Eye (tissue), 1 donor: ENCODE measurements at regions not wholly inside any gene's neighbourhood (a gene's known extent, or its start where the extent isn't known, plus 50 kb on each side); places are given as distances from the start of the nearest gene placed in this dataset.

Experiments used
- DNase-seq: peaks from one replicate; pipeline ENCODE4 v3.0.0-alpha.2; 2015

DNA sequence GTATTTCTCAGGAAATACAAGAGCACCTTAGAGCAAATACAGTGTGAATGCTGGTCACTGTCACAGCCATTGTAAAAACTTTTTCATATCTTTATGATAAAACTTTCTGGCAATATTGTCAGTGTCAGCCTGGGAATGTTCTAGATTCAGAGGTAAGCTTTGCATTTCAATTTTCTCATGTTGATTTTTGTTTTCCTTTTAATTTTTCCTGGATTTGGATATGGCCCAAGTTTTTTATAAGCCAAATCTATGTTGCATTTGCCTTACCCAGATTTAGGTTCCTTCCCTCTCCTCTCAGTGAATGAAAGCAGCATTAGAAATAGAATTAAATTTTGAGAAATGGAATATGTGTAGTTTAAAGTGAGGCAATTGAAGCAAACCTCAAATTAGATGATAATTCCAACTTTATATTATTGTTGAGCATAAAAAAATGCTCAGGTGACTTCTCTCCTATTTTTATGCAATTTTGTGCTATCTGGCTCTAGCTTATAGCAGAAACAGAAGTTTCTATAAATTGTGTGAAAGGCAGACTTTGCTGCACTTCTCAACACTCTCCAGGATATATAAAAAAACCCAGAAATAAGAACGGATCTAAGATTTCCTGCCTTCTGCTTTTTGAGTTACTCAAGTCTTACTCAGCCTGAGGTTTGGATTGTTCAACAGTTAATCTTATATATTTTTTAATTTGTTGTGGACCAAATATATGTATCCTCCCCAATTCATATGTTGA is 368.2 kb upstream of the PRICKLE1 start:
- no peak for DNase-seq

DNA sequence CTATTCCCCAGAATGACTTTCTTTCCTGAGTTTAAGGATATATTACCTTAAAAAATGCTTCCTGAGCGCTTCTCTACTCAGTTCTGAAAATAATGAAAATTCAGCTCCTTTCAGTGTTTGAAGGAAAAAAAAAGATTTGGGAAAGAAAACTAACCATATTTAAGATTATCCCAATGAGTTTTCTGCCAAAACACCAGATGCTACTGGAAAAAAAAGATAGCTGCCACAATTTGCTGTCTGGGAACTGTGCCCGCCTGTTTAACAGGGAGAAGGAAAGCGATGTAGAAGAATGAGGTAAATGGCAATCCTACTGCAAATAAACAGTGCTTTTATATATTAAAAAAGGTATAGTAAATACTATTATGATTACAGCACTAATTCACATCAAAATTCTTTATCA is 367.6 kb upstream of the PRICKLE1 start:
- no peak for DNase-seq

DNA sequence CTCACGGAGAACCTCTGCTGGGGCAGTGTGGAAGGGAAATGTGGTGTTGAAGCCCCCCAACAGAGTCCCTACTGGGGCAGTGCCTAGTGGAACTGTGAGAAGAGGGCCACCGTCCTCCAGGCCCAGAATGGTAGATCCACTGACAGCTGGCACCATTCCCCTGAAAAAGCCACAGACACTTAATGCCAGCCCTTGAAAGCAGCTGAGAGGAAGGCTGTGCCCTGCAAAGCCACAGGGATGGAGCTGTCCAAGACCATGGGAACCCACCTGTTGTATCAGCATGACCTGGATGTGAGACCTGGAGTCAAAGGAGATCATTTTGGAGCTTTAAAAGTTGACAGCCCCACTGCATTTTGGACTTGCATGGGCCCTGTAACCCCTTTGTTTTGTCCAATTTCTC is 363.5 kb upstream of the PRICKLE1 start:
- no peak for DNase-seq

DNA sequence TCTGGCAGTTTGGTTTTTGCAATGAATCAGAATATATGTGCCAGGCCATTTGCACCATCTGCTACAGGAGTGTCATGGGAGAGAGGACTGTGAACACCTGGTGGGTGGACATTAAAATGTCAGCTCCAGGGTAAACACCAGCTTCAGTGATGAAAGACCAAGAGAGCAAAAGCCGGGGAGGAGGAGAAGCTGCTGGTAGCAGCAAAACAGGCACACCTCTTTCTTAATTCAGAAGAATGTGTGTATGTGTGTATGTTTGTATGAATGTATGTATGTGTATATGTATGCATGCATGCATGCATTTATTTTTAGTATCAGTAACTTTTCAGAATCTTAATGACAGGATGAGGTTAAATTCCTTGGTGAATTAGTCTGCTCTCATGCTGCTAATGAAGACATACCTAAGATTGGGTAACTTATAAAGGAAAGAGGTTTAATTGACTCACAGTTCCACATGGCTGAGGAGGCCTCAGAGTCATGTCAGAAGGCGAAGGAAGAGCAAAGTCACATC is 357.4 kb upstream of the PRICKLE1 start:
- DNase-seq: no peak

DNA sequence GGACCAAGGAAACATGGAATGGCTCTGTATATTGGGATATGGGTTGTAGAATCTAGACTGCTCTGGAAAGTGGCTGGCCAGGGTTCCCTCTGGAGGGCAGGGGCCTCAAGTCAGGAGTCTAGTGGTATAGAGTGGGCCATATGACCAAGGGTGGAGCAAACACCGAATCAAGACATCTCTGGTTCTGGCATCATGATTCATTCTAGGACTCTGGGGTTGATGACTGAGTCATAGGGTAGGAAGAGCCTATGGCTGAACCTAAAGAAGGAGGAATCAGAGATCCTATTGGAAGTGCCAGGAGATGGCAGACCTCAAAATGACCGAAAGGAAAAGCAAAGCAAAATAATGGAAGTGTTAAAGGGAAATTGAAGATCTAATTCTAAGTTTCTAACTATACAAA is 356.4 kb upstream of the PRICKLE1 start:
- no peak for DNase-seq

DNA sequence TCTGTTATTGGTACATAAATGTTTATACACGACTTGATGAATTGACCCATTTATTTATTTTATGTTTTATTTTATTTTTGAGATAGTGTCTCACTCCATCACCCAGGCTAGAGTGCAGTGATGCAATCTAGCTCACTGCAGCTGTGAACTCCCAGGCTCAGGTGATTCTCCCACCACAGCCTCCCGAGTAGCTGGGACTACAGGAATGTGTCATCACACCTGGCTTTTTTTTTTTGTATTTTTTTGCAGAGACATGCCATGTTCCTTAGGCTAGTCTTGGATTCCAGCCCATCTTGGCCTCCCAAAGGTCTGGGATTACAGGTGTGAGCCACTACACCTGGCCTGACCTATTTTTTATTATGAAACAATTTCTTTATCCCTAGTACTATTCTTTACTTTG is 355.0 kb upstream of the PRICKLE1 start:
- DNase-seq: no peak

DNA sequence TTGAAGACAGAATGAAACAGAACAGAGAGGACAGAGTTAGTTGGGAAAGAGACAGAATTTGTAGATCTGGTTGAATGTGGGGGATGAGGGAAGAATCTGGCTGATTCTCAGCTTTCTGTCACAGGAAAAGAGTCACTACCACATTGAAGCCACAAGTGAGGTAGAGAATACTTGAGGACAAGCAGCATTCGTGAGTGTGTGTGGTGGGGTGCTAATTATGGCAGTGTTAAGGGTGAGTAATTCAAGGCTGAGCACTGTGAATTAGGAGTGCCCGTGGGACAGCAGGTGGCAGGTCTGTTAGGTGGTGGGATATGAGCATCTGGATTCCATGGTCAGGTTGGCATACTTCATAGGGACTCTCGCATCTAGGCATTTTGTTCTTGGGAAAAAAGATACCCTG is 347.4 kb upstream of the PRICKLE1 start:
- DNase-seq: no peak

DNA sequence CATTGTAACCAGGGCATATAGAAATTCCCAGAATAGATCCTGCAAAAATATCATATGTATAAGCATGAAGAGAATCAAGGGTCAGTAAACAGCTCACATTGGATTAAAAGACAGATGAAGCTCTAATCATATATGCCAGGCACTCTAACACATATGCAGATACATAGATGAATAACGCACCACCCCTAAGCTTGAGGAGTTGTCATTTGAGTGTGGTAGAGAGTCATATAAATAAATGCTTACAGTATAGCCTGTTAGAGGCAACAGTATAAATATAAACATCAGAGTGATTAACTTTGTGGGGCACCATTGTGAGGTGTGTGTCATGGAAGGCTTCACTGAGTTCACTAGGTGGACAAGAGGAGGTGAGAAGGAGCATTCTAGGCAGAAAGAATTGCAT is 346.7 kb upstream of the PRICKLE1 start:
- DNase-seq: no peak

DNA sequence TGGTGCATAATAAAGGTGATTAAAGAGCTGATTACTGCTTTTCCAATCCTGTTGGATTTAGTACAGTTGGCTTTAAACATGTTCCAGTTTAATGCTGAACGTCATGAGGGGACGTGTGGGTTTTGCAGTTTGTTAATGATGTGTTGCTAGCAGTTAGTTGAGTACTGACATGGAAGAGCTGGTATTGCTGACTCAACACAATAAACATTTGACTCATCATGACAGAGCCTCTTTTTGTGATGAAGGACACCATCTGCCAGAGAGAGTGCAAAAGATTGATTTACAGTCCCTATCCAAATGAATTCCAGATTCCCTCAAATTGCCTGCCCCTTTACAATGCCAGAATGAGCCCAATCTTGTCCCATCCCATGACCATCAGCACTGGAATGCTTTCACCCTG is 346.2 kb upstream of the PRICKLE1 start:
- DNase-seq: no peak

DNA sequence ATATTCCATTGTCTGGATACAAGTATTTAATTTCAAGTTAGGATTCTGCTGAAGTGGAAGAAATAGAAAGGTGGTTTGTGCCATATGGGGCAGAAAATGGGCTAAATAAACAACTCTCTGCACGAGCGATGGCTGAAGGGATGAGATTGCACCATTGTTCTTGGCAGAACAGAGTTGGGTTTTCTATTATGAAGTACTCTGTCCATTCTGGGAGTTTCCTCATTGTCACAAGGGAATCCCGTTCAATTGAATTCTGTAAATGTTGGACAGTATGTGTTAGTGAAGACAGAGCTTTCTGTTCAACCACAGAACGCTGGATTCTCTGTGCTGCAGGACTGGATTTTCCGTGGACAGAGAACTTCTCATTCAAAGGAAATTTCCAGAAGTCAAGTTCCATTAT is 345.5 kb upstream of the PRICKLE1 start:
- no peak for DNase-seq

DNA sequence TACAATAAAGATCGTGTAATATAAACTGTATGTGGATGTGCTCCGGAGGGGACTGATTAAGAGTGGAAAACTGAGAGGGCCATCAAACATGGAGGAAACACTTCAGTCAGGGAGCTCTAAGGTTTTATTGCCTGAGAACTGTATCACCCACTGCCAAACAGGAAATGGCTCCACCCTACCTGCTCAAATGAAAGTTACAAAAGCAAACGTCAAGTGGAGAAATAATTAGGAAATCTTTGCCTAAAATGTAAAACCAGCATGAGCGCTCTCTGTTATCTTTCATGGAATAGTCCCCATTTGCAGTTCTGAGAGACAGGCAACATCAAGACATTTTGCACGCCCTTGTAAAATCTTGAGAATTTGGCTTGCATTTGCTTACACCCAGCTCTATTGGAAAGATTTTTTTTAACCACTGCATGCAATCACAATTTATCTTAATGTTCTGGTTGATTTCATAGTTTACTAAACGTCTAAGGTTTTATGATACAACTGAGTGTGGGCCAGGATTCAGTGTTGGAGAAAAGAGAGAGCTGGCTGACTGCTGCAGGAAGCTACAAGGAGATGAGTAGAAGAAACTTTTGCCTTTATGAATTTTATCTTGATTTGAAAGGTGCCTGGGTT is 344.0 kb upstream of the PRICKLE1 start:
- DNase-seq: no peak

DNA sequence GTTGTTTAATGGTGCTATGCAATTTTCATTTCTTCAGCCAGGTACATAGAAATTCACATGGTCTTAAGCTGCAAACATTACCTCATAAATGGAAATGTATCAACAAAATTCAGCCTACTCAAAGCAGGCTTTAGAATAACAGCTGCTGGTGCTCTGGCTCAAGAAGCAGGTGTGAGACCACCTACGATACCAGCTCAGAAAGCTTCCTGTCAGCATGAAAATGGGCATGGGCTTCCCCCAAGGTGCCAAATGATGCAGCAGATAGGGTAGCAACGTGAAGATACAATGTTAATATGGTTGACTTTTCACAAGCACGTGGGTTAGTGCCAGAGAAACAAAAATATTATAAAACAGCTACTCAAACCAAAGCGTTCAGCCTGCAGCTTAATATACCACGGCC is 343.4 kb upstream of the PRICKLE1 start:
- DNase-seq: no peak

DNA sequence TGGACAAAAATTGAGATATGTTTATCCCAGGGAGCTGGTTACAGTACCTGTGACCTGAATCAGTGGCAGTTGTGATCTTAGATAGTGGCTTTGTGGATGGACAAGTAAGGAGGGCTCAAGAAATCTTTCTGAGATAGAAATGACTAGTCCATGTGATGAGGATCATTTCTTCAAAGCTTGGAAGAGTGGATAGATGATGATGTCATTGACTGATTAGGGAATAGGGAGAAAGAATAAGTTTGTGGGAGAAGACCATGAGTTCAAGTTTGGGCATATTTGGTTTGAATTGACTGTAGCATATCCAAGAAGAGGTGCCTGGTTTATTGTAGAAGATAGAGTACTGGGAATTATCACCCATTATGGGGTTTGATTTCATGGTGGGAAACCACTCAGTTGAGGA is 336.7 kb upstream of the PRICKLE1 start:
- no peak for DNase-seq

DNA sequence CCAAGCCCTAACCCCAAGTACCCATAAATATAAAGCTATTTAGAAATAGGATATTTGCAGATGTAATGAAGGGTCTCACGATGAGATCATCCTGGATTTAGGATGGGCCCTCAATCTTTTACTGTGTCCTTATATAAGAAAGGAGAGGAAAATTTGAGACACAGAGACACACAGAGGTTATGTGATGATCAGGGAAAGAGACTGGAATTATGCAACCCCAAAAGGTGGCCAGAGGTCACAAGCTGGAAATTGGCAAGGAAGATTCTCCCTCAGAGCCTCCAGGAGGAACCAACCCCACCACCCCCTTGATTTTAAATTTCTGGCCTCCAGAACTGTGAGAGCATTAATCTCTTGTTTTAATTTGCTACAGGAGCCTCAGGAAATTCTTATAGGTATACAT is 334.9 kb upstream of the PRICKLE1 start:
- no peak for DNase-seq

DNA sequence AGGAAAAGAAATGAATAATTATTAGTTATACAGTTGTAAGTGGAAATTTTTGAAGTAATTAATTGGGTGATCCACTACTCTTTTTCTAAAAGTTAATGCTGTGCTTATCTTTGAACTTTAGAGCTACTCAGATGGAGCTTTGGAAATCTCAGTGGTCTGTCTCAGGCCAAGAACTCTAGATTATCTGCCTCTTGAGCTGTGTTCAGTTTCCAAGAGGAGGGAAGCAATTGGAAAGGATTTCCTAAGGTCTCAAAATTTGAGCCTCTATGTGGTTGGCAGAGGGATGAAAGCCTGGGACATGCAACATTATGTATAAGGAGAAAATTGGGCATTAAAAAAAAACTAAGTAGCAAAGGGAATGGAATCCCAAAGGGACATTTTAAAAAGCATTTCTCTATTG is 334.0 kb upstream of the PRICKLE1 start:
- DNase-seq: peak; percentile 36

DNA sequence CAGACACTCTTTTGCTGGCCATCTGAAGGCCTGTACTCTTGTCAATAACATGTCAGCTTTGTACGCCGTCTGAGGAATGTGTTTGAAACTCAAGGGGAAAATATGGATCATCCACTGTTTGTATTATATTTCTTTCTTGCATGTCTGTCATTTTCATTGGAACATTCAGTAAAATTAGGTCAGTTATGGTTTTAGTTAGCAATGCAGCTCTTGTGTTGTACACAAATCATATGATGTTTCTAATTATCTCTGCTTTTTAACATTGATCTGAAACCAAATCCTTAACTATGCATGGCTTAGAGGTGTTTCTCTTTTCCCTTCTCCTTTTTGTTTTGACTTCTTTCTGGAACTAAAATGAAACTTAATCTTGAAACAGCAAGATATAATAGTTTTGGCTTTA is 333.6 kb upstream of the PRICKLE1 start:
- peak; percentile 29 for DNase-seq

DNA sequence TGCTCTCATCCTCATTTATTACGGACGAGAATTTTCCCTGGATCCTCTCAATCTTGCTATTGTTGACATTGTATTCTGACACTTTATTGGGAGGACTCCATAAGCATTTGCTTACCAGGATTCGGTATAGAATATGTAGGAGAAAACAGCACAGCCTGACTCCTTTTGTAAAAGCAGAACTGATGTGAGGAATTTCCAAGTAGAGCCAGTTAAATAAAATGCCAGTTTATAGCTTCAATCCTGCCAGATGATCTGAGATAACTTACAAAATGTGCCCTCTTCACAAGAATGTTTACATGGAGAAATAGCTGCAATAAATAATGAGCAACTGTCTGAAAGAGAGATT is 332.9 kb upstream of the PRICKLE1 start:
- no peak for DNase-seq

DNA sequence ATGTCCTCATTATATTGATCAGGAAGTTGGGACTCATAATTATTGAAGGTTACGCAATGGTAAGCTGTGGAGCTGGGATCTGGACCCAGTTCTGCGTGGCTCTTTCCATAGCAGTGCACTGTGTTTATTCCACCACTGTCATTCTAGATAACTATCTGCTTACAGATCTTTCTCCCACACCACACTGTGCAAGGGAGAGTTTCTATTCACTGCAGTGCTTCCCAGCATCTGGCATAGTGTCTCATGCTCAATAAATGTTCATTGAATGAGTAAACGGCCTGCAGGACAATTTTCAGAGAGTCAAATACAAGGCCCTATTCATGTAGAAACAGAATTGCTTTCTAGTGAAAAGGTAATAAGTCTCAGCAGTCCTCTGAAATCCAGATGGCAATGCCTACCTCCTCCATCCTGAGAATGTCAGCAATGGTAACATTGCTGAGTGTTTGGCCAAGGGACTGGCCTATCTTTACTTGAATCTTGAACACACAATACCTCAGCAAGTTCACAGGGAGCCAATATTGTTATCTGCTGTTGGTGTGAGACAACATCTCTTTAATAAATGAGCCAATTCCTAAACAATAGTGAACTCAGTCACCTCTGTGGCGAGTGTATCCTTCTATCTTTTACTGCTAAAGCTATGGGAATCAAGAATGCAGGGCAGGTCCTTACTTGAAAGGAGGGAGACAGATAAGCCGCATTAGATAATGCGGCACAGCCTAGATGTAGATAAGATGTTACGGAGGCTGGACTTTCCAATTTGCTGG is 332.4 kb upstream of the PRICKLE1 start:
- no peak for DNase-seq

DNA sequence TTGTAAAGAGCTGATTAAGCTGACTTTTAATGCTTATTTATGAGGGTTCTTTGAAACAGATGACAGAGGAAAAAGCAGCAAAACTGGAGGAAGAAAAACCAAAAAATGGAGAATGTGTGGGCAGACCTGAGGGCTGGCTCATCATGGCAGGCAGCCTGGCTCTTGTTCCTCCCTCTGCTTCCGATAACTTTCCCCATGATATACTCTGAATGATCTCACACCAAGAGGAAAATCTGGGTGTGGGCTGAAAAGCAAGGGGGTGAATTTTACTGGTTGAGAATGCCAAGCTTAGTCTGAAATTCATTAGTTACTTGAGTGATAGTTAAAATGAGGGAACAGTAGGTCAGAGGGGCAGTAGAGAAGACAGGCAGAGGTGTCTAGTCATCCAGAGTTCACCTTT is 330.1 kb upstream of the PRICKLE1 start:
- no peak for DNase-seq

DNA sequence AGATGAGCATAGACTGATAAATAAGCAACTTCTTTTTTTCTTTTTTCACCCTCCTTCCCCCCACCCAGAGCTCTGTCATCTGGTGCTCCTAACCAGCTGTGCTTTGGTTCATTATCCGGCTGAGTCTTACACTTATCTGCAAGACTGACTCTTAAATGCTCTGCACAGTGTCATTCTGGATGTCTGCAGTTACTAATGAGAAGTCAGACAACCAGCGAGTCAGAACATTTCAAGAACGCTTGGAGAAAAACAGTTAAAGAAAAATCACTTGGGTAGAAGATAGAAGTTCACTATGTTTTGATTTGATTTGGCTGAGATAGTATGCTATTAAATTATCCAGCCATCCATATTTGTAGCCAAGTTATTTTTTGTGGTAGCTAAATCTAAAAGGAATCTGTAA is 328.9 kb upstream of the PRICKLE1 start:
- DNase-seq: peak; percentile 54

DNA sequence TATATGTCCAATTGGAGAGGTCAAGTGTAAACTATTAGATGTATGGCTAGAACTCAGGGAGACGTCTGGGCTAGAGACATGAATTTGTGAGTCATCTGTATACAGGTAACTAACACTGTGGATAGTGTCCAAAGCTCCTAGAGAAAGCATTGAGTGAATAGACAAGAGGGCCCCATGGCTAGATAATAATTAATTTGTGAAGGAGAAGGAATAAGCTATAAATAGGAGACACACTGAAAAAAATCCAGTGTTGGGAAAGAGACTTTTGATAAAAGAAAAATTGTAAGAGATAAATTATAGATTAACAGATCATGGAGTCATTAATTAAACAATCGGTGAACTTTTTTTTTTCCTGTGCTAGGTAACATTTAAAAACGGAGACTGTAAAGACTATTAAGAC is 326.6 kb upstream of the PRICKLE1 start:
- no peak for DNase-seq

DNA sequence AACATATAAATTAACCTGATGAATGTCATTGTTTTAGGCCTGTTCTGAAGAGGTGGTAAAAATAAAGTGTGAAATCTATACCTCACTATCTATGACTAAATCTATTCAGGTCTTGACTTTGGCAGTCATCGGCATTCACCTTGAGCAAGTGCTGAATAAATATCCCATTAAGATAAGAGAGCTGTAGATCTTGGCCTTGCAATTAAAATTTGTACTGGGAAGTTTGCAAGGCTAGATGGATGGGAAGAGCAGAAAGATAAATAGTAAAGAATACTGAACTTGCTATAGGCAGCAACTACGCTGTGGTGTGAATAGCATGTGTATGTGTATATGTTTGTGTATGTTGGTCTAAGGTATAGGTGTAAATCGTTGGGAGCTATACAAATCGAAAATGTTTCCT is 325.9 kb upstream of the PRICKLE1 start:
- DNase-seq: no peak

DNA sequence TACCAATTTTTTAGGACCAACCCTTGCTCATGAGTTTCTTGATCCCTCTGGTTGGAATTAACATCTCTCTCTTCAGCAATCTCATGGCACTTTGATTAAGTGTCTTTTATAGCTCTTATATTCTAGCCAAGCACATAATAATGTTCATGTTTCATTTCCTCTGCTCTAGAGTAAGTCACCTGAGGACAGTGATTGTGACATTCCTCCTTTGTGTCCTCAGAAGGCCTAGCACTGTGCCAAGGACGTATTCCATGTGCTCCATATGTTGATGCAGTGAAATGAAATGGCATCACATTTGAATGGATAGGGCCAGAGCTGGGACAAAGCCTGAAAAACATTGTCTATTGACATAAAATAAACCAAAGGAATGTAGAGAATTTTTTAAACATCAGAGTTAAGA is 322.8 kb upstream of the PRICKLE1 start:
- DNase-seq: no peak

DNA sequence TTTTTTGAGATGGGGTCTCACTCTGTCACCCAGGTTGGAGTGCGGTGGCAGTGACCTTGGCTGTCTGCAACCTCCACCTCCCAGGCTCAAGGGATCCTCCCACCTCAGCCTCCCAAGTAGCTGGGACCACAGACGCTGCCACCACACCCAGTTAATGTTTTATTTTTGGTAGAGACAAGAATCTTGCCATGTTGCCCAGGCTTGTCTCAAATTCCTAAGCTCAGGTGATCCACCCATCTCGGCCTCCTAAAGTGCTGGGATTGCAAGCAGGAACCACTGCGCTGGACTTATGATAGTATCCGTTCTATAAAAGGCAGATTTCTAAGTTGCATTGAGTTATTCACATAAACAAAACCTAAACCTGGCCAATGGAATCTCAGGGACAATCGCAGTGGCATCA is 321.1 kb upstream of the PRICKLE1 start:
- no peak for DNase-seq
